Astrocyte (in vitro differentiated cells and primary cell): ENCODE measurements at regions not wholly inside any gene's neighbourhood (a gene's known extent, or its start where the extent isn't known, plus 50 kb on each side); places are given as distances from the start of the nearest gene placed in this dataset.
"Not testable (repeated sequence)": the region's sequence is repeated elsewhere in the genome, so short reads cannot be mapped to it uniquely, and the experiment has no call there.

Source experiments
- DNase-seq: peaks from one replicate; pipeline ENCODE4 v3.0.0-alpha.2; 2010; ENCODE audit warnings: low read depth
- FAIRE-seq: peaks from 2 replicates; lab custom pipeline; 2011; peaks lifted over from hg19 to GRCh38; lab: Jason Lieb, UNC
- H2AFZ ChIP-seq: 2 replicates; pipeline ENCODE4 v1.6.0; 2012; ENCODE audit warnings: low read depth, low read length, inconsistent platforms
- H3K27ac ChIP-seq: 2 replicates; pipeline ENCODE4 v1.5.1; 2011; ENCODE audit warnings: low read depth, low read length, inconsistent platforms
- H3K27me3 ChIP-seq: 2 replicates; pipeline ENCODE4 v1.6.0; 2011; ENCODE audit warnings: low read length, inconsistent platforms; ENCODE audit not compliant: insufficient read depth
- H3K36me3 ChIP-seq: 2 replicates; pipeline ENCODE4 v1.5.1; 2011; ENCODE audit warnings: low read length, inconsistent platforms; ENCODE audit not compliant: insufficient read depth
- H3K4me1 ChIP-seq: 2 replicates; pipeline ENCODE4 v1.5.1; 2011; ENCODE audit warnings: low read length, inconsistent platforms; ENCODE audit not compliant: insufficient read depth
- H3K4me2 ChIP-seq: 2 replicates; pipeline ENCODE4 v1.6.0; 2012; ENCODE audit warnings: low read length, inconsistent platforms
- H3K4me3 ChIP-seq: 2 replicates; pipeline ENCODE4 v1.5.1; 2011; ENCODE audit warnings: low read depth, mild to moderate bottlenecking, low read length, inconsistent platforms; ENCODE audit not compliant: insufficient read depth
- H3K79me2 ChIP-seq: 2 replicates; pipeline ENCODE4 v1.6.0; 2012; ENCODE audit warnings: mild to moderate bottlenecking, low read length, inconsistent platforms; ENCODE audit not compliant: insufficient read depth
- H3K9ac ChIP-seq: 2 replicates; pipeline ENCODE4 v1.6.0; 2012; ENCODE audit warnings: mild to moderate bottlenecking, low read length, inconsistent platforms
- H3K9me3 ChIP-seq: 2 replicates; pipeline ENCODE4 v1.5.1; 2012; ENCODE audit warnings: low read depth, mild to moderate bottlenecking, low read length, inconsistent platforms; ENCODE audit not compliant: insufficient read depth
- H4K20me1 ChIP-seq: 2 replicates; pipeline ENCODE4 v1.6.0; 2012; ENCODE audit warnings: low read length, inconsistent platforms; ENCODE audit not compliant: insufficient read depth
- H3K27ac Mint-ChIP-seq: one replicate; pipeline ENCODE4 v1.8.0; 2021; ENCODE audit warnings: mild to moderate bottlenecking, mixed read lengths; ENCODE audit not compliant: unreplicated experiment
- H3K27me3 Mint-ChIP-seq: one replicate; pipeline ENCODE4 v1.8.0; 2021; ENCODE audit warnings: low read depth, mixed read lengths; ENCODE audit not compliant: unreplicated experiment
- H3K36me3 Mint-ChIP-seq: one replicate; pipeline ENCODE4 v1.8.0; 2021; ENCODE audit warnings: low read depth, mixed read lengths; ENCODE audit not compliant: unreplicated experiment
- H3K4me1 Mint-ChIP-seq: one replicate; pipeline ENCODE4 v1.8.0; 2021; ENCODE audit warnings: low read depth, mixed read lengths; ENCODE audit not compliant: unreplicated experiment
- H3K4me3 Mint-ChIP-seq: one replicate; pipeline ENCODE4 v1.8.0; 2021; ENCODE audit warnings: mild to moderate bottlenecking, moderate library complexity, mixed read lengths; ENCODE audit not compliant: unreplicated experiment
- H3K9me3 Mint-ChIP-seq: one replicate; pipeline ENCODE4 v1.8.0; 2021; ENCODE audit warnings: mild to moderate bottlenecking, mixed read lengths; ENCODE audit not compliant: unreplicated experiment
- CTCF ChIP-seq: IDR thresholded peaks from 2 replicates; pipeline ENCODE4 v1.5.1; 2011; ENCODE audit warnings: low read depth, mild to moderate bottlenecking, inconsistent platforms, low read length, moderate library complexity; ENCODE audit not compliant: insufficient read depth
- EZH2 ChIP-seq: IDR thresholded peaks from 2 replicates; pipeline ENCODE4 v1.6.1; 2012; ENCODE audit warnings: mild to moderate bottlenecking, low read length, inconsistent platforms; ENCODE audit not compliant: insufficient read depth

DNA sequence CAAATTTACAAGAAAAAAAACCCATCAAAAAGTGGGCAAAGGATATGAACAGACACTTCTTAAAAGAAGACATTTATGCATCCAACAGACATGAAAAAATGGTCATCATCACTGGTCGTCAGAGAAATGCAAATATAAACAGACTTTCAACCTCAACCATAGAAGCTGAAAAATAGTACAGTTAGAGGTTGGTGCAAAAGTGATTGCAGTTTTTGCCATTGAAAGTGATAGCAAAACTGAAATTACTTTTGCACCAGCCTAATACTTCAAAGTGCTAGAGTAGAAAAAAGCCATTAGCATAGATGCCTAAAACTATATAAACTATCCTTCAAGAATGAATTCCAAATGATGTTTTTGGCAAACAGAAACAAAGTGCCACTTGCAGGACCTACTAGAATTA is 365.8 kb upstream of the DPYD start:
- Histone ChIP-seq H3K79me2 (no peaks in the 10 kb centered on the region), H3K4me3 (no peak overlapping the region), H3K27ac (no peak overlapping the region), H2AFZ (no peak overlapping the region), H3K36me3 (no peaks in the 10 kb centered on the region), H3K9ac (no peak overlapping the region), H3K27me3 (no peaks in the 10 kb centered on the region), H3K4me1 (no peaks in the 10 kb centered on the region), H3K4me2 (no peak overlapping the region), H4K20me1 (no peaks in the 10 kb centered on the region), H3K9me3 (no peaks in the 10 kb centered on the region)
- Mint-ChIP-seq H3K27me3 (no peaks in the 10 kb centered on the region), H3K4me3 (no peak overlapping the region), H3K27ac (no peak overlapping the region), H3K36me3 (no peaks in the 10 kb centered on the region), H3K4me1 (peaks cover 3% of the 10 kb centered on the region), H3K9me3 (peaks cover 2% of the 10 kb centered on the region)
- DNase-seq (no peak), FAIRE-seq (no peak)
- TF ChIP-seq EZH2, result no peak
- no peak for TF ChIP-seq CTCF

- not testable (repeated sequence) for H3K27me3 Mint-ChIP-seq, H3K4me1 Mint-ChIP-seq, H3K4me3 Mint-ChIP-seq, H4K20me1 ChIP-seq, H3K9me3 ChIP-seq, H3K36me3 Mint-ChIP-seq, H3K36me3 ChIP-seq, H3K27me3 ChIP-seq, H3K9ac ChIP-seq, FAIRE-seq, H3K4me3 ChIP-seq, H3K4me1 ChIP-seq, H2AFZ ChIP-seq, H3K27ac Mint-ChIP-seq, H3K9me3 Mint-ChIP-seq, H3K79me2 ChIP-seq, DNase-seq, H3K27ac ChIP-seq, H3K4me2 ChIP-seq
Measured at GRCh38 chr1:98285286-98285685, 364.5 kb upstream of the DPYD start.

DNA sequence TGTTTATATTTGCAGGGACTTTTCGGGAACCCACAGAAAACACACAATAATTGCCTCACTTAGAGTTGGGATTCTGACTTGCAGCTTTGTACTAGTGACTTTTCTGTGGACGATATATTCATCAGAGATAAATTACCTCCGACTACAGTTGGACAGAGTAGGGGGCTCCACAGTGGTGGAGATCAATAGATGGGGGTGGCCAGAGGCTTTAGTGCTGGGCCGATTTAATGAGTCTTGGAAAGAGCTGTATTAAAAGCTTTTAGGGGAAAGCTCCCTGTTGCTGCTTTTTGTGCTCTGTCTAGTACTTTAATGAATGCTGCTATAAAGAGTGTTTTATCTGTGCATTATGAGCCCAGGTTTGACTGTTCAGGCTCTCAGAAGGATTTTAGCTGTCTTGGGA is 359.2 kb upstream of the DPYD start:
- H3K9me3 Mint-ChIP-seq, result no peaks in the 10 kb centered on the region
- H3K4me3 Mint-ChIP-seq, result no peak overlapping the region
- H3K9ac ChIP-seq, result no peak overlapping the region
- H4K20me1 ChIP-seq, result no peaks in the 10 kb centered on the region
- no peaks in the 10 kb centered on the region for H3K79me2 ChIP-seq
- no peak overlapping the region for H3K27ac Mint-ChIP-seq
- H3K27me3 ChIP-seq, result no peaks in the 10 kb centered on the region
- no peak overlapping the region for H3K27ac ChIP-seq
- no peak overlapping the region for H3K4me3 ChIP-seq
- TF ChIP-seq CTCF, result no peak
- TF ChIP-seq EZH2, result no peak
- peaks cover 13% of the 10 kb centered on the region for H3K4me1 Mint-ChIP-seq
- FAIRE-seq (no peak), DNase-seq (no peak)
- no peaks in the 10 kb centered on the region for H3K36me3 Mint-ChIP-seq
- H2AFZ ChIP-seq, result no peak overlapping the region
- no peaks in the 10 kb centered on the region for H3K4me1 ChIP-seq
- no peak overlapping the region for H3K4me2 ChIP-seq
- H3K9me3 ChIP-seq, result no peaks in the 10 kb centered on the region
- no peaks in the 10 kb centered on the region for H3K36me3 ChIP-seq
- no peaks in the 10 kb centered on the region for H3K27me3 Mint-ChIP-seq
